ENCODE measurements at regions not wholly inside any gene's neighbourhood (a gene's known extent, or its start where the extent isn't known, plus 50 kb on each side); places are given as distances from the start of the nearest gene placed in this dataset.

DNA sequence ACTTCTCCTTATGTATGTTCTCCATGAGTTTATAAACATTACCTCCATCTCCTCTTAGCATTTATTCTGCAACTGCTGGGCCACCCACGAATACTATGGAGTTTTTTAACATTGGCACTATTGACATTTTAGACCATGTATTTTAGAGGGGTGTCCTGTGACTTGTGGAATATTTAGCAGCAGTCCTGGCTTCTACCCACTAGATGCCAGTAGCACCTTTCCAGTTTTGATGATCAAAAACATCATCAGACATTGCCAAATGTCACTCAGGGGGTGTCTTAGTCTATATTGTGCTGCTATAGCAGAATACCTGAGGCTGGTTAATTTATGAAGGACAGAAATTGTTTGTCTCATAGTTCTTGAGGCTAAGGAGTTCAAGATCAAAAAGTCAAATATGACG lies 187.5 kb upstream of the RORB start:
- Histone ChIP-seq H3K9me3 (replicated peaks; ENCODE audit: control insufficient read depth, insufficient read depth, low read length) (no peaks in the 10 kb centered on the region), H3K9ac (replicated peaks; ENCODE audit: extremely low read depth, insufficient read depth, low read length) (no peak overlapping the region), H3K27me3 (ENCODE audit: control insufficient read depth in 2 of 2, insufficient read depth in 2 of 2, low read length in 2 of 2) (no peaks in the 10 kb centered on the region), H3K36me3 (ENCODE audit: control insufficient read depth in 2 of 2, extremely low read depth in 1 of 2, insufficient read depth in 2 of 2, low read length in 2 of 2) (no peaks in the 10 kb centered on the region), H3K79me2 (ENCODE audit: control insufficient read depth, insufficient read depth, low read length) (no peaks in the 10 kb centered on the region), H3K27ac (ENCODE audit: insufficient read depth, low read depth, low read length) (no peak overlapping the region), H2AFZ (ENCODE audit: low read depth, low read length) (no peak overlapping the region), H3K9me1 (replicated peaks; ENCODE audit: control insufficient read depth, extremely low read depth, insufficient read depth, low read length) (no peaks in the 10 kb centered on the region), H3K4me3 (replicated peaks in 1 of 3; ENCODE audit: insufficient read depth in 1 of 3, low read depth in 1 of 3, low read length in 3 of 3) (no peak overlapping the region), H3K4me1 (ENCODE audit: control insufficient read depth, extremely low read depth, insufficient read depth, low read length) (no peaks in the 10 kb centered on the region), H4K20me1 (replicated peaks; ENCODE audit: control insufficient read depth, extremely low read depth, insufficient read depth, low read length) (no peaks in the 10 kb centered on the region), H3K4me2 (ENCODE audit: insufficient read depth, low read length) (no peak overlapping the region)
- POLR2A ChIA-PET: no interaction called here
- CTCF ChIA-PET: no interaction called here
- intact Hi-C loops (cut with micrococcal nuclease) (no loop called here), dilution Hi-C loops (cut with MboI; ENCODE audit: extremely low pct_ligation_motif_present, low sequenced_read_pairs) (no loop called here)
- FAIRE-seq (no peak), DNase-seq (ENCODE audit: low read depth, low spot score) (no peak)
- TF ChIP-seq, protein P1, sequence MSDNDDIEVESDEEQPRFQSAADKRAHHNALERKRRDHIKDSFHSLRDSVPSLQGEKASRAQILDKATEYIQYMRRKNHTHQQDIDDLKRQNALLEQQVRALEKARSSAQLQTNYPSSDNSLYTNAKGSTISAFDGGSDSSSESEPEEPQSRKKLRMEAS (IDR thresholded peaks at IDR 0.05; ENCODE audit: insufficient read depth, insufficient read length): no peak
- TF ChIP-seq EZH2 (IDR thresholded peaks at IDR 0.05; ENCODE audit: borderline replicate concordance, low read depth, low read length, severe bottlenecking) (no peak), POLR2A (IDR thresholded peaks at IDR 0.05; ENCODE audit: low read depth, low read length) (no peak)
- no TSS peak for BruUV-seq (replicated peaks)

DNA sequence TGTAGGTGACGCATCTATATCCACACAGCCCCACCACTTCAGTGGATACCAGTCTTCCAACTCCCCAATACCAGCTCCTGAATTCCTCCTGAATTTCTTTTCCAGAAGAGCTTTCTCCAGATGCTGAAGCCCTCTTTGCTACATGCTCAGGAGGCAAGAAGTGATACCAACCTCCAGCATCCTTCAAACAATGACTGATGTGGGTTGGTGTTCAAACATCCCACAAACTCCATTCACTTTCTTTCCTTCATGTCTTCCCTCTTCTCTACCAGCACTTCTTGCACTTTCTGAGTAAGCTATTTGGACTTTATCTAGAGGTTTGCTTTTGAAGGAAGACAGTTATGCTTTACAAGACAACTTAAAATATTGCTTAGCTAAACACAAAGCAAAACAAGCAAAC lies 179.9 kb upstream of the RORB start:
- Histone ChIP-seq H3K9me3 (replicated peaks; ENCODE audit: control insufficient read depth, insufficient read depth, low read length) (no peaks in the 10 kb centered on the region), H3K27ac (ENCODE audit: insufficient read depth, low read depth, low read length) (no peak overlapping the region), H3K79me2 (ENCODE audit: control insufficient read depth, insufficient read depth, low read length) (no peaks in the 10 kb centered on the region), H2AFZ (ENCODE audit: low read depth, low read length) (no peak overlapping the region), H3K9me1 (replicated peaks; ENCODE audit: control insufficient read depth, extremely low read depth, insufficient read depth, low read length) (no peaks in the 10 kb centered on the region), H3K4me2 (ENCODE audit: insufficient read depth, low read length) (no peak overlapping the region), H3K4me3 (replicated peaks in 1 of 3; ENCODE audit: insufficient read depth in 1 of 3, low read depth in 1 of 3, low read length in 3 of 3) (no peak overlapping the region), H3K27me3 (ENCODE audit: control insufficient read depth in 2 of 2, insufficient read depth in 2 of 2, low read length in 2 of 2) (no peaks in the 10 kb centered on the region), H3K9ac (replicated peaks; ENCODE audit: extremely low read depth, insufficient read depth, low read length) (no peak overlapping the region), H4K20me1 (replicated peaks; ENCODE audit: control insufficient read depth, extremely low read depth, insufficient read depth, low read length) (no peaks in the 10 kb centered on the region), H3K36me3 (ENCODE audit: control insufficient read depth in 2 of 2, extremely low read depth in 1 of 2, insufficient read depth in 2 of 2, low read length in 2 of 2) (no peaks in the 10 kb centered on the region), H3K4me1 (ENCODE audit: control insufficient read depth, extremely low read depth, insufficient read depth, low read length) (no peaks in the 10 kb centered on the region)
- TF ChIP-seq MYC (IDR thresholded peaks at IDR 0.05; ENCODE audit: low read depth, low read length) (no peak), POLR2AphosphoS5 (IDR thresholded peaks at IDR 0.05; ENCODE audit: insufficient read depth, low read depth, low read length) (no peak), POLR2A (IDR thresholded peaks at IDR 0.05; ENCODE audit: low read depth, low read length) (no peak), JUN (IDR thresholded peaks at IDR 0.05; ENCODE audit: borderline replicate concordance, insufficient read depth, insufficient read length, low read depth) (no peak)
- TF ChIP-seq, protein P2, sequence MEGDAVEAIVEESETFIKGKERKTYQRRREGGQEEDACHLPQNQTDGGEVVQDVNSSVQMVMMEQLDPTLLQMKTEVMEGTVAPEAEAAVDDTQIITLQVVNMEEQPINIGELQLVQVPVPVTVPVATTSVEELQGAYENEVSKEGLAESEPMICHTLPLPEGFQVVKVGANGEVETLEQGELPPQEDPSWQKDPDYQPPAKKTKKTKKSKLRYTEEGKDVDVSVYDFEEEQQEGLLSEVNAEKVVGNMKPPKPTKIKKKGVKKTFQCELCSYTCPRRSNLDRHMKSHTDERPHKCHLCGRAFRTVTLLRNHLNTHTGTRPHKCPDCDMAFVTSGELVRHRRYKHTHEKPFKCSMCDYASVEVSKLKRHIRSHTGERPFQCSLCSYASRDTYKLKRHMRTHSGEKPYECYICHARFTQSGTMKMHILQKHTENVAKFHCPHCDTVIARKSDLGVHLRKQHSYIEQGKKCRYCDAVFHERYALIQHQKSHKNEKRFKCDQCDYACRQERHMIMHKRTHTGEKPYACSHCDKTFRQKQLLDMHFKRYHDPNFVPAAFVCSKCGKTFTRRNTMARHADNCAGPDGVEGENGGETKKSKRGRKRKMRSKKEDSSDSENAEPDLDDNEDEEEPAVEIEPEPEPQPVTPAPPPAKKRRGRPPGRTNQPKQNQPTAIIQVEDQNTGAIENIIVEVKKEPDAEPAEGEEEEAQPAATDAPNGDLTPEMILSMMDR (IDR thresholded peaks at IDR 0.05; ENCODE audit: extremely low read depth in 1 of 2, insufficient read depth in 1 of 2, low read depth in 1 of 2, low read length in 2 of 2): no peak
- ChIA-PET CTCF (no interaction called here), POLR2A (no interaction called here)
- dilution Hi-C loops (cut with MboI; ENCODE audit: extremely low pct_ligation_motif_present, low sequenced_read_pairs): no loop called here
- no TSS peak for BruUV-seq (replicated peaks)
- FAIRE-seq (no peak), DNase-seq (ENCODE audit: low read depth, low spot score) (no peak)
- intact Hi-C loops (cut with micrococcal nuclease): no loop called here

All from endothelial cell of umbilical vein (primary cell).